ENCODE measurements at regions not wholly inside any gene's neighbourhood (a gene's known extent, or its start where the extent isn't known, plus 50 kb on each side); places are given as distances from the start of the nearest gene placed in this dataset.

- H3K4me1 ChIP-seq (ENCODE audit: insufficient read depth, low read length, poor library complexity, severe bottlenecking), result peaks cover 6% of the 10 kb centered on the region
- no peaks in the 10 kb centered on the region for H3K9me3 ChIP-seq (ENCODE audit: low read length)
- no peak overlapping the region for H3K4me2 ChIP-seq (ENCODE audit: low read length)
- TF ChIP-seq CTCF (conservative IDR thresholded peaks at IDR 0.05; ENCODE audit: low read length) (no peak), EZH2phosphoT487 (IDR thresholded peaks at IDR 0.05; ENCODE audit: borderline replicate concordance, low read depth, low read length) (no peak)
- H3K36me3 ChIP-seq (ENCODE audit: insufficient read depth, low read length), result no peaks in the 10 kb centered on the region
- no peak overlapping the region for H2AFZ ChIP-seq (ENCODE audit: low read length)
- POLR2A ChIA-PET, result interaction anchor here (0.9 kb wide), 1 partner anchor 13 kb away, joined by 3 read pairs; no protein-coding TSS in a partner anchor
- intact Hi-C loops (cut with micrococcal nuclease; ENCODE audit: unreplicated experiment), result no loop called here
- no peaks in the 10 kb centered on the region for H3K9me2 ChIP-seq (ENCODE audit: insufficient read depth, low read length)
- DNase-seq (ENCODE audit: low spot score), result peak; percentile 23
- no peaks in the 10 kb centered on the region for H4K20me1 ChIP-seq (ENCODE audit: insufficient read depth, low read length)
- H3K27ac ChIP-seq (ENCODE audit: low read depth, low read length, poor library complexity, severe bottlenecking), result no peak overlapping the region
- BruUV-seq (replicated peaks), result no TSS peak
- no peaks in the 10 kb centered on the region for H3K79me2 ChIP-seq (ENCODE audit: insufficient read depth, low read depth, low read length)
- no peak overlapping the region for H3K4me3 ChIP-seq (ENCODE audit: low read depth, low read length, poor library complexity, severe bottlenecking)
- CTCF ChIA-PET (ENCODE audit: unreplicated experiment), result no interaction called here
Observed at GRCh38 chr6:6803180-6803977, 214.9 kb downstream of the LY86 start.

DNA sequence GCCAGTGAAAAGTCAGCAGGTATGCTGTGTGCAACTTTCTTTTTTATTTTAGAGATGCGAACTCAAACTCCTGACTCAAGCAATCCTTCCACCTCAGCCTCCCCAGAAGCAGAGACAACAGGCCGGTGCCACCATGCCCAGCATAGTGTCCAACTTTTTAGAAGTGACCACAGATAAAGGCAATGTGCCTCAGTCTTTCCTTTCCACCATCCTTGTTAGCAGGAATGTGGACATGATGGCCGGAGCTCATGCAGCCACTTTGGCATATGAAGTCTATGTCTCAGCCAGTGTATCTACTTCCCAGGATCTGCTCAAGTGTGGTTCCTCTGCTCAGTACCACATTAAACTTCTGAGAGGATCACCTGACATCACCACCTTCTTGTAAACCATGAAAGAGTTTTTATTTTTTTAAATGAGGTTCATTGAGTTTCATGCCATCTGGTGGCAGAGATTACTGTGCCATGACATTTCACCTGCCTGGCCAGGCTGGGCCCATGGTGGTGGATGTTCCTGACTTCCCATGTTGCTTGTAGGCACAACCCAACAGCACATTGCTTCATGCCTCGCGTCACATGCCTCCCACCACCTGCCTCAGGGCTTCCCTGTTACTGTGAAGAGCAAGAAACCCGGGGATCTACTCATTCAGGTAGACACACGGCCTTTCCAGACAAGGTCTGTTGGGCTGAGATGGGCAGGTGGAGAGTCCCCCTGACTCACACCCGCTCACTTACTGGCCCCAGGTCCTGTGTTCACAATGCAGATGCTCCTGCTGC is 216.5 kb downstream of the LY86 start:
- intact Hi-C loops (cut with micrococcal nuclease; ENCODE audit: unreplicated experiment), result no loop called here
- Histone ChIP-seq H3K27ac (ENCODE audit: low read depth, low read length, poor library complexity, severe bottlenecking) (no peak overlapping the region), H3K9me3 (ENCODE audit: low read length) (no peaks in the 10 kb centered on the region), H4K20me1 (ENCODE audit: insufficient read depth, low read length) (no peaks in the 10 kb centered on the region), H3K4me3 (ENCODE audit: low read depth, low read length, poor library complexity, severe bottlenecking) (no peak overlapping the region), H3K9me2 (ENCODE audit: insufficient read depth, low read length) (no peaks in the 10 kb centered on the region), H3K36me3 (ENCODE audit: insufficient read depth, low read length) (no peaks in the 10 kb centered on the region), H2AFZ (ENCODE audit: low read length) (no peak overlapping the region), H3K4me2 (ENCODE audit: low read length) (no peak overlapping the region), H3K79me2 (ENCODE audit: insufficient read depth, low read depth, low read length) (no peaks in the 10 kb centered on the region), H3K4me1 (ENCODE audit: insufficient read depth, low read length, poor library complexity, severe bottlenecking) (peaks cover under 1% of the 10 kb centered on the region)
- no TSS peak for BruUV-seq (replicated peaks)
- no peak for TF ChIP-seq CTCF (conservative IDR thresholded peaks at IDR 0.05; ENCODE audit: low read length)
- TF ChIP-seq EZH2phosphoT487 (IDR thresholded peaks at IDR 0.05; ENCODE audit: borderline replicate concordance, low read depth, low read length), result no peak
- CTCF ChIA-PET (ENCODE audit: unreplicated experiment), result no interaction called here
- POLR2A ChIA-PET, result interaction anchor here (1.1 kb wide), 1 partner anchor 18 kb away, joined by 4 read pairs; no protein-coding TSS in a partner anchor
- DNase-seq (ENCODE audit: low spot score), result no peak
